Loucy (cell line): ENCODE measurements at regions not wholly inside any gene's neighbourhood (a gene's known extent, or its start where the extent isn't known, plus 50 kb on each side); places are given as distances from the start of the nearest gene placed in this dataset.

Source experiments
- H2AFZ ChIP-seq: fragments of 200-600 bp; sonication (generic); 2 replicates; pipeline ENCODE4 v1.6.0; 2016; ENCODE audit warnings: antibody characterized with exemption, mild to moderate bottlenecking, low read length, moderate library complexity
- H3F3A ChIP-seq: fragments of 200-600 bp; 2 replicates; pipeline ENCODE4 v1.6.0; 2016; ENCODE audit warnings: antibody characterized with exemption, low read depth, mild to moderate bottlenecking
- H3K27me3 ChIP-seq: fragments of 200-600 bp; sonication (generic); 2 replicates; pipeline ENCODE4 v1.6.1; 2014; ENCODE audit warnings: low read length, mild to moderate bottlenecking; ENCODE audit not compliant: insufficient read depth, poor library complexity, severe bottlenecking
- H3K36me3 ChIP-seq: fragments of 200-600 bp; sonication (generic); 2 replicates; pipeline ENCODE4 v1.6.1; 2016; ENCODE audit warnings: low read length; ENCODE audit not compliant: insufficient read depth
- H3K4me1 ChIP-seq: fragments of 200-600 bp; sonication (generic); 2 replicates; pipeline ENCODE4 v1.5.1; 2014; ENCODE audit warnings: low read length, mild to moderate bottlenecking; ENCODE audit not compliant: insufficient read depth, poor library complexity, severe bottlenecking
- H3K4me2 ChIP-seq: fragments of 200-600 bp; sonication (generic); 2 replicates; pipeline ENCODE4 v1.6.0; 2014; ENCODE audit warnings: antibody characterized with exemption, low read length, low read depth, mild to moderate bottlenecking; ENCODE audit not compliant: poor library complexity, severe bottlenecking
- H3K4me3 ChIP-seq: fragments of 200-600 bp; sonication (generic); 2 replicates; pipeline ENCODE4 v1.5.1; 2014; ENCODE audit warnings: low read length, mild to moderate bottlenecking, mixed read lengths; ENCODE audit not compliant: poor library complexity, severe bottlenecking
- H3K79me2 ChIP-seq: fragments of 200-600 bp; sonication (generic); 2 replicates; pipeline ENCODE4 v1.6.1; 2014; ENCODE audit warnings: low read length; ENCODE audit not compliant: insufficient read depth
- H3K9ac ChIP-seq: fragments of 200-600 bp; sonication (generic); 2 replicates; pipeline ENCODE4 v1.6.0; 2014; ENCODE audit warnings: mild to moderate bottlenecking, low read depth, low read length, moderate library complexity; ENCODE audit not compliant: poor library complexity, severe bottlenecking
- H3K9me2 ChIP-seq: fragments of 200-600 bp; sonication (generic); replicated peaks from 2 replicates; pipeline ENCODE4 v1.6.1; 2016; ENCODE audit warnings: low read depth, low read length, mixed read lengths
- H3K9me3 ChIP-seq: fragments of 200-600 bp; sonication (generic); 2 replicates; pipeline ENCODE4 v1.6.1; 2014; ENCODE audit warnings: mild to moderate bottlenecking, antibody characterized with exemption, low read length, low read depth; ENCODE audit not compliant: insufficient read depth
- H4K20me1 ChIP-seq: fragments of 200-600 bp; sonication (generic); 2 replicates; pipeline ENCODE4 v1.6.0; 2014; ENCODE audit warnings: antibody characterized with exemption, low read length, mild to moderate bottlenecking; ENCODE audit not compliant: insufficient read depth, poor library complexity, severe bottlenecking
- CTCF ChIP-seq: fragments of 200-600 bp; sonication (generic); conservative IDR thresholded peaks from 2 replicates; pipeline ENCODE4 v1.5.1; 2014; ENCODE audit warnings: mild to moderate bottlenecking, antibody characterized with exemption, low read length
- EZH2phosphoT487 ChIP-seq: fragments of 200-600 bp; IDR thresholded peaks from 2 replicates; pipeline ENCODE4 v1.6.1; 2018; ENCODE audit warnings: antibody characterized with exemption, mild to moderate bottlenecking, moderate library complexity, borderline replicate concordance

GRCh38 chr10:10397906-10398305, 619.8 kb upstream of the CELF2 start:
- H3K4me2 ChIP-seq, result no peak overlapping the region
- H3K27me3 ChIP-seq, result no peaks in the 10 kb centered on the region
- TF ChIP-seq EZH2phosphoT487 (no peak), CTCF (no peak)
- no peaks in the 10 kb centered on the region for H3K4me1 ChIP-seq
- H2AFZ ChIP-seq, result no peak overlapping the region
- H3K36me3 ChIP-seq, result no peaks in the 10 kb centered on the region
- no peaks in the 10 kb centered on the region for H3K9me3 ChIP-seq
- H3F3A ChIP-seq, result no peaks in the 10 kb centered on the region
- no peaks in the 10 kb centered on the region for H4K20me1 ChIP-seq
- H3K4me3 ChIP-seq, result no peak overlapping the region
- H3K9me2 ChIP-seq, result no peaks in the 10 kb centered on the region
- no peaks in the 10 kb centered on the region for H3K79me2 ChIP-seq
- no peak overlapping the region for H3K9ac ChIP-seq

DNA sequence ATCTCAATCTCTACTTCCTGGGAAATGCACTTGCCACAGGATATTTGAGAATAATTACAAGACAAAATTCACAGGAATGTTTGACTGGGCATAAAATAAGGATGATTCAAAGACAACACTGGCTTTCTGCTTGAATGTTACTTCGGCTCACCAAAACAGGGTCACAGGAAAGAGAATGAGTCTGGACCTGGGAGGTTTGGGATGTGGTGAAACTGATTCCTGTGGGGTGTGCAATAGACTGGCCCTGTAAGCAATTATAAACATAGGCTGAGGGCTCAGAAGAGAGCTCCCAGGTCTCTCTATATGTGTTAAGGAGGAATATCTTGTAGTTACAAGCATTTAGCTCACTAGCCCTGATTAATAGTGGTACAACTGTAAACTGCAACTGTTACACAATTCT, 613.9 kb upstream of the CELF2 start:
- Histone ChIP-seq H3F3A (no peaks in the 10 kb centered on the region), H3K27me3 (no peaks in the 10 kb centered on the region), H4K20me1 (no peaks in the 10 kb centered on the region), H3K9ac (no peak overlapping the region), H3K4me3 (no peak overlapping the region), H3K4me1 (no peaks in the 10 kb centered on the region), H3K9me3 (no peaks in the 10 kb centered on the region), H3K36me3 (no peaks in the 10 kb centered on the region), H3K9me2 (no peaks in the 10 kb centered on the region), H2AFZ (no peak overlapping the region), H3K79me2 (no peaks in the 10 kb centered on the region), H3K4me2 (no peak overlapping the region)
- TF ChIP-seq CTCF, result no peak

- no peak overlapping the region for H3K4me3 ChIP-seq
- no peaks in the 10 kb centered on the region for H3F3A ChIP-seq
- H3K9me3 ChIP-seq, result 0 out of 2 replicates have a peak, but pooled peaks cover 4% of the 10 kb centered on the region
- no peaks in the 10 kb centered on the region for H3K9me2 ChIP-seq
- no peak overlapping the region for H2AFZ ChIP-seq
- no peak overlapping the region for H3K4me2 ChIP-seq
- H3K79me2 ChIP-seq, result no peaks in the 10 kb centered on the region
- no peaks in the 10 kb centered on the region for H3K27me3 ChIP-seq
- H3K4me1 ChIP-seq, result no peaks in the 10 kb centered on the region
- no peak overlapping the region for H3K9ac ChIP-seq
- no peak for TF ChIP-seq EZH2phosphoT487
- TF ChIP-seq CTCF, result no peak
- H4K20me1 ChIP-seq, result no peaks in the 10 kb centered on the region
- no peaks in the 10 kb centered on the region for H3K36me3 ChIP-seq
Observed at GRCh38 chr10:10417671-10418070, 600.0 kb upstream of the CELF2 start.
